ENCODE measurements at regions not wholly inside any gene's neighbourhood (a gene's known extent, or its start where the extent isn't known, plus 50 kb on each side); places are given as distances from the start of the nearest gene placed in this dataset.

DNA sequence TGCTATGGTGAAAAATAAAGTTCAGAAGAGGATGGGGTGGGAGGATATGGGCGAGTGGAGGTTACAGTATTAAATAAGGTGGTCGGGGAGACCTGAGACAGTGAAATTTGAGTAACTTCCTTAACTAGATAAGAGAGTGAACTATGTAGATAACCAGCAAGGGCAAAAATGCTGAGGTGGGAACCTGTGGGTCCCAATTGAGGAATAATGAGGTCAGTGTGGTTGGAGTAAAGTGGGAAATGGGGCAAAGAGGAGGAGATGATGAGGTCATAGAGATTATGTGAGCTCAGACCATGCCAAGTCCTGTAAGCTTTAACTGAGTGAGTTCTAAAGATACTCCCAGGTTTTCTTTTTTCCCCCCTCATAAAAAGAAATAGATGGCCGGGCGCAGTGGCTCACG, 614.6 kb upstream of the PLXNA2 start:
- DNase-seq (ENCODE audit: low spot score in 2 of 2), result no peak
- FAIRE-seq, result no peak

DNA sequence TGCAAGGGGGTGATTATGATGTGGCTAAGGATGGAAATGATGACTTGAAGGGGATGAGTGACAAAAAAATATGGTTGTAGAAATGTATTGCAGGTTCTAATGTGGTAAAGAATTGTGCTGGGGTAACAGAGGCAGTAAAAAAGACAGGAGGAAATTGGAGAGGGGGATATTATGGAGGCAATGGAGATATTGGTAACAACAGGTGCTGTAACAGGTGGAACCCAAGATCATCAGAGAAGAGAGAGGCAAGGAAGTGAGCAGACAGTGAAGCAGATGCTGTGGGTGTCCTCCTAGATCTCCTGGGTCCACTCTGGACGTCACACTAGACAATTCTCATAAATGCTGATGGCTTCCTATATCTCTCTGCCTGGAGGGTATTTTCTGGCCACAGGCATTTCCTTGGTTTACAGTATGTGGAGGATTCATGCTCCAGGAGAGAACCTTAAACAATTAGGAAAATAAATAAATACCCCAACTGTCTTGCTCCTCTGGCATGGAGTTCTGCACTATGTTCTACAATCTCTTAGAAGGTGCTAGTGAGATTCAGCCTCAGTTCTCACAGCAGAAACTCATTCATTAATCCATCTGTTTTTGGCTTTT, 620.3 kb upstream of the PLXNA2 start:
- FAIRE-seq (no peak), DNase-seq (ENCODE audit: low spot score in 2 of 2) (no peak)

DNA sequence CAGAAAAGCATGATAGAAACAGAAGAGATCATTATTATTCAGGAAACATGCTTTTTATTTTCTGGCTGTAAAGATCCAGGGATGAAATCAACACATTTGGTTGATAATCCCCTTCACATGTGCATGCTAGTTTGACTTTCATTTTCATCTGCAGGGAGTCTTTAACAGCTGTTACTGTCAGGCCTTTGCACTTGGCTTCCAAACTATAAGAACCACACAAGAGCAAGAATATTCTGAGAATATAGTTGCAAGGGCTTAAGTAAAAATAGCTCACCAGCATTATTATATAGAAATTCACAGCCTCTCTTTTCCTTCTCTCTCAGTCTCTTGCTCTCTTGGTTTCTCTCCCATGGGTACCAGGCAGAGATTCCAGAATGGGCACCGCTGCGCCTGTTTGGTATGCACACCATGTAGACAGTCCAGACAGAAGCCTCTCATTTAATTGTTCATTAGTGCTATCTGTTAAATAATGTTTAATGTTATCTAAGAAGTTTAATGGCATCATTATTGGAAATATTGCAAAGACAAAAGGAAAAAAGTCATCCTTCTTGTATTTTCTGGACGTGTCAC, 622.3 kb upstream of the PLXNA2 start:
- FAIRE-seq (no peak), DNase-seq (ENCODE audit: low spot score in 2 of 2) (no peak)

DNA sequence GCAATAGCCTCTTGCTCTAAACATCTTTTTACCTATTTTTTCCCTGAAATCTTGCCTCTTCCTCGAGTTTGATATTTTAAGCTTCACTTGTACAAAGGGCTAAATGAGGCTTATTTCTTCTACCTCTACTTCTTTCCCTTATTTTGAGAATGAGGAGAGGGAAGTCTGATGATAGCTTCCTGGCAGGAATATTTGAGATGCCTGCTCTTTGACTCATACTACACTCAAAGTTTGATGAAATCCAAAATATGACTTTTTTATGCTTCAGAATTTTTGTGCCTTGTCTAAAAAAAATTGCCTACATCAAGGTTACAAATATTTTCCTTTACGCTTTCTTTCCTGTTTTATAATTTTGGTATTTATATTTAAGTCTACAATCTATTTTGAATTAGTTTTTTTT, 624.4 kb upstream of the PLXNA2 start:
- FAIRE-seq (no peak), DNase-seq (ENCODE audit: low spot score in 2 of 2) (no peak)

DNA sequence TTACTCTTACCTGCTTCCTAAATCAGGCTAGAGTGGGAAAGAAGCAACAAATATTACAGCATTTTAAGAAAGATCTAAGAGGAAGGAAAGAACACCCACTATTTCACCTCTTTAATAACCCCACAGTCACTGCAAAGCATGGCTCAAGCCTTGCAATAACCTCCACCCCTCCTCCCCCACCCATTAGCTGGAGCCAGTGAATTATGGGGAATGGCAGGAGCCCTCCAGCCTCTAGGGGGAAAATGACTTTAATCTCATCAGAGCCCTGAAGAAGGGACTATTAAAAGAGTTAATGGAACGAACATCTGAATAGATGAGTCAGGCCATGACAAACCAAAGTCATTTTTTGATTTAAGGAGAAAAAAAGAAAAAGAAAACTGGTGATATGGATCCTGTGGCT, 630.7 kb upstream of the PLXNA2 start:
- no peak for DNase-seq (ENCODE audit: low spot score in 2 of 2)
- FAIRE-seq, result no peak

DNA sequence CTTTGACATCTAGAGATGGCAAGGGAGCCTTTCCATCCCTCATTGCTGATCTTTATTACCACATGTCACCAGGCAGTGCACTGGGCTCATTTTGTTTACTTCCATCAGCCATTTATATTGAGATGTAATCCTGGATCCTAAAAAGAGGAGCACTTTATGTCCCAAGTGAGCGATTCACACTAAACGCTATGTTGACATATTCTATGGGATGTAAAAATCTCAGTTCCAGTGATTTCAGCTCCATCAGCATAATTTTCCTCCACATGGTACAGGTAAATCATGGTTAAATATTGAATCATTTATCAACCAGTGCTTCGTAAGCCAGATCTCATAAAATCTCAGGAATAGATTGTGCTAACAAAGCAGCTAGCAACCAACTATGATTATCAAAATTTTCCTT, 634.8 kb upstream of the PLXNA2 start:
- FAIRE-seq (no peak), DNase-seq (ENCODE audit: low spot score in 2 of 2) (no peak)

DNA sequence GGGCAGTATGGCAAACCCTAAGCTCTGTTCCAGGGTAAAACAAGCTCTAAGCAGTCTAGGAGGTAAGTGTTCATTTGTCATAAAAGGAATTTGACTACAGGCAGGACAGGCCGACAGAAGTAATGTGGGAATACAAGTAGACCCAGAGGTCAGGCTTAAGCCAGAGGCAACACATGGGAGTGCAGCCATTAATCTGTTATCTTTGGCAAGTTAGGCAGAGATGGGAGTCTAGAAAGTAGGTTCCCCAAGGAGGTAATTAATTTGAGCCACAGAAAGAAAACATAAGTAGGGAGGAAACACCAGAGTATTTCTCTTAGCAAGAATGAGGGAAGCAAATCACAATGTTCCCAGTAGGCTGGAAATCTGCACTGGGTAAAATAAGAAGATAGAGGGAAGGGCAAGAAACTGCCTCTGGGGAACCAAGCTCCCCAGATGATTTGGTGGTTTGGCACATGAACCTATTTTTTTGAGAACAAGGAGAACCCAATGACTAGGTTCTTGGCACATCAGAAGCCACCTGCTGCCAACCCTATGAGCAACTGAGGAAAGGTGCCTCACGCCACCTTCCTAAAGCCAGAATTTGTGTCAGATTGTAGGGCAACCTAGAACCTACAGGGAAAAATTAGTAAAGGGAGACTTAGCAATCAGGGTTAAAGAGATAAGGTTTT, 636.4 kb upstream of the PLXNA2 start:
- FAIRE-seq, result no peak
- DNase-seq (ENCODE audit: low spot score in 2 of 2), result no peak

DNA sequence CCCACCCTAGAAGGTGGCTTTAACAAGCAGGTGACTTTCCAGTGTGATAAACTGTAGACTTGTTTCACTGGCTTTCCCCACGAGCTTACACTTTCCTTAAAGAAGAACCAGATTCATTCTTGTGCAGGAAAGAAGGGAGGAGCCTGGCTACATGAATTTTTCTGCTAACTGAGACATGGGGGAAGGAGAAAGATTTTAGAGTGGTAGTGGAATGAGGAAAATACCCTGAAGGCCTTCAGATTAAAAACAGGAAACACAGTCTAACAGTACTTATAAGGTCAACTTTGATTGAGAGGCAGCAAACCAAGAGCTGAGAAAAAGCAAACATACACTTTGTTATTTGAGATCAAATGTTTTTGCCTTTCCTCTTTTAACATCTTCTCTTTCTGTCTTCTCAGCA, 640.9 kb upstream of the PLXNA2 start:
- FAIRE-seq (no peak), DNase-seq (ENCODE audit: low spot score in 2 of 2) (no peak)

DNA sequence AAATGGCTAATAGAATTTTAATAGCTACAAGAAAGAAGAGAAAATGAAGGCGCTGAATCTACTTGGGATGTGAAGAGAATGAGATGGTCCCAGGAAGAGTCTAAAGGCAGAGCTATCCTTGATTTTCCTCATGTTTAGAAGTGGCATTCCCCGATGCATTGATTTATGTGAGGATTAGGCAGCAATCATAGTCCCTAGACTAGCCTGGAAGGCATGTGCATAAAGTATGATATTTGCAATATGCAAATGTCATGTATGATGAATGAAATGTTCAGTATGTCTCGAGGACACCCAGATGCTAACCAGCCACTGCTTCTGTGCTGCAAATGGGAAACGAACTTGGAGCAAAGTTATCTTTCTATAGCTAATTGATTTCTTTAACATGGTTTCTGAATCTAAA, 641.5 kb upstream of the PLXNA2 start:
- no peak for DNase-seq (ENCODE audit: low spot score in 2 of 2)

DNA sequence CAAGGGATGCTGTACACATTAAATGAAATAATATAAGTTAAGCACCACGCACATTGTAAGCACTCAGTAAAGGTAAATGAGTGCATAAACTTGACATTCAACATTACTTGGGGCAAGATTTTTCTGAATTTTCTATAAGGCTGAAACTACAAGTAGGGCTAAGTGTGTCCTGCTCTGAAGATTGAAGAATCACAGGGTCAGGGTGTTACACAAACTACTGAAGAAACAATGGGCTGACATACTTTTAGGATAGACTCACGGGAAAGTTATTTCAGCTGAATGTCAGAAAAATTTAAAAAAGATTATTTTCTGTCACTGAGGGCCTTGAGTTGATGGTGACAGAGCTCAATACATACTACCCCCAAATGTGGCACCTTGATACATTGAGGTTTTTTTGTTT, 644.2 kb upstream of the PLXNA2 start:
- FAIRE-seq (no peak), DNase-seq (ENCODE audit: low spot score in 2 of 2) (no peak)

More for the DNA sequence above, 641.5 kb upstream of the PLXNA2 start:
- FAIRE-seq, result no peak

DNA sequence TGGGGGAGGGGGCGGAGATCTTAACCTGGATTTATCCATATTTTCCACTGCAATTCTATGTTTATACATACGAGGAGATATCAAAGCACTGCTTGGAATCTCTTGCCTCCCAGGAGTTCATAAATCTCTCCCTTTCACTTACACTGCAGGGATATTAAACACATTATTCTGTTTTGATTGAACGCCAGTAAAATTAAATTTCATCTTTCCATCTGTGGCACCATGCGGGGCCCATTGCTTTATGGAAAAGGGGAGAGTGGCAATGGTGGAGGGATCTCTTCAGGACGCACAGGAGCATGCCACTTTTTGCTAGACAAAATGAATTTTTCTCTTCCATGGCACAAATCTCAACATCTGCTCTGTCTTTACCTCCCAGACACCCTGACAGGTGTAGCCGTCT, 648.0 kb upstream of the PLXNA2 start:
- DNase-seq (ENCODE audit: low spot score in 2 of 2) (no peak), FAIRE-seq (no peak)

DNA sequence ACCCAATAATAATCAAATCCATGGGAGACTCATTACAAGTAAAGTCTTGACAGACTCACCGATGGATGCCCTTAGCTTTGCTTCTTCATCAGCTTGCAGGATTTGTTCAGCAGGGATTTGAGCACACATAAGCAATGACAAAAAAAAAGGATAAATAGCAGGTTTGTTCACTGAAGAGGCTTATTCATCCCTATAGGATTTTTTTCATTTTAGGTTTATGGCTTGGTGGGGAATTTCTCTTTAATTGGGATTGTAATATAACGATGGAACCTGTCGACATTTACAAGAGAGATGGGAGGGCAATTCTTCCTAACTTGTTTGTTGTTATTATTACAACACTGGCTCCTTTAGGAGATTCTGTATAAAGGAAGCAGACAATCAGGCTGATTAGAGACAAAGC, 649.1 kb upstream of the PLXNA2 start:
- FAIRE-seq (no peak), DNase-seq (ENCODE audit: low spot score in 2 of 2) (no peak)

DNA sequence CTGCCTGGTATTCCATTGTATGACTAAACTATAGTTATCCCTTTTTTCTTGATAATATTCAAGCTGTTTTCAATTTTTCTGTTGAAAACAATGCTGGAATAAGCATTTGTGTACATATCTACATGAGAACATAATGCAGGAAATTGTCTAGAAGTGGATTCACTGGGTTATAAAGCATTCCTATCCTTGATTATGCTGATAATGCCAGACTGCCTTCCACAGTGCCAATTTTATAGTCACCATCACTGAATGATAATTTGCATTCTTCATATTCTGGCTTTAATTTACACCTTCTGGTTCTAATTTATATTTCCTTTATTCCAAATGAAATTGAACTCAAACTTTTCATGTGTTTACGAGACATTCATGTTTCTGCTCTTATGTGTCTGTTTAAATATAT, 651.0 kb upstream of the PLXNA2 start:
- DNase-seq (ENCODE audit: low spot score in 2 of 2) (no peak), FAIRE-seq (no peak)

DNA sequence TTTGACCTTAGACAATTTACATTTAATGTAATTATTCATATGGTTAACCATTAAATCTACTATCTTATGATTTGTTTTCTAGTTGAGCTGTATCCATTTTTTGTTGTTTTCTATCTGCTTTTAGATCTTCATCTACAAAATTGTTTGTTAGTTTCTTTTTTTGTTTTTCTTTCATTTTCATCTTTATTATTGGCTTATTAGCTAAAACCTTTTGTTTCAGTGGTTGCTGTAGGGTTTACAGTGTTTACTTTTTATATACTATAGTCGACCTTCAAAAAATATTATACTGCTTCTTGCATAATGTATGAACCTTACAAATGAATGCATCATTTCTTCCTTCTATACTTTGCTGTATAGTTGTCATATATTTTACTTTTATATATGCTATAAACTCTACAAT, 651.6 kb upstream of the PLXNA2 start:
- FAIRE-seq, result no peak

DNA sequence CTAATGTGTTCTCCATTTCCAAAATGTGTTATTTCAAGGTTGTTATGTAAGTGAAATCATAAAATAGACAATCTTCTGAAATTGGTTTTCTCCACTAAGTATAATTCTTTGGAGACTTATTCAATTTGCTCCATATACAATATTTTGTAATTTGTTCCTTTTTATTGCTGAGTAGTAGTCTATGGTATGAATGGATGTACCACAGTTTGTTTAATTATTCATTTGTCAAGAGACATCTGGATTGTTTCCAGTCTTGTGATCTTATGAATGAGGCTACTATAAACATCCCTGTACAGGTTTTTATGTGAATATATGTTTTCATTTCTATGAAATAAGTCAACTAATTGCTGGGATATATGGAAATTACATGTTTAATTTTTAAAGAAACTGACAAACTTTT, 652.6 kb upstream of the PLXNA2 start:
- FAIRE-seq, result no peak

More for the DNA sequence above, 651.6 kb upstream of the PLXNA2 start:
- DNase-seq (ENCODE audit: low spot score in 2 of 2), result no peak

DNA sequence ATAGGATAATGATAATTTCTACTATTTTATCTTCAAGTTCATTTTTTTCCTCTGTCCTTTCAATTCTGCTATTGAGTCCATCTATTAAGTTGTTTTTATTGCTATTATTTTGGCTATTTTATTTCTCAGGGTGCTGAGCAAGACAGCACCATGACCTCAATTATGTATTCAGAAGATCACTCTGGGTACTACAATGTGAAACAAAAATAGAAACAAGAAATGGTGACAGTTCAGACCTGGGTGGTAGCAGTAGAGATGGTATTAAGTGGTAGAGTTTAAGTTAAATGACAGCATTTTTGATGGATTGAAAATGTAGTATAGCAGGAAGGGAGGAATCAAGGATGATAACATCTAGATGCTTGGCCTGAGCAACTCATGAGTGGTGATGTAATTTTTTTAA, 655.3 kb upstream of the PLXNA2 start:
- no peak for DNase-seq (ENCODE audit: low spot score in 2 of 2)
- FAIRE-seq, result no peak

More for the DNA sequence above, 652.6 kb upstream of the PLXNA2 start:
- DNase-seq (ENCODE audit: low spot score in 2 of 2), result no peak

DNA sequence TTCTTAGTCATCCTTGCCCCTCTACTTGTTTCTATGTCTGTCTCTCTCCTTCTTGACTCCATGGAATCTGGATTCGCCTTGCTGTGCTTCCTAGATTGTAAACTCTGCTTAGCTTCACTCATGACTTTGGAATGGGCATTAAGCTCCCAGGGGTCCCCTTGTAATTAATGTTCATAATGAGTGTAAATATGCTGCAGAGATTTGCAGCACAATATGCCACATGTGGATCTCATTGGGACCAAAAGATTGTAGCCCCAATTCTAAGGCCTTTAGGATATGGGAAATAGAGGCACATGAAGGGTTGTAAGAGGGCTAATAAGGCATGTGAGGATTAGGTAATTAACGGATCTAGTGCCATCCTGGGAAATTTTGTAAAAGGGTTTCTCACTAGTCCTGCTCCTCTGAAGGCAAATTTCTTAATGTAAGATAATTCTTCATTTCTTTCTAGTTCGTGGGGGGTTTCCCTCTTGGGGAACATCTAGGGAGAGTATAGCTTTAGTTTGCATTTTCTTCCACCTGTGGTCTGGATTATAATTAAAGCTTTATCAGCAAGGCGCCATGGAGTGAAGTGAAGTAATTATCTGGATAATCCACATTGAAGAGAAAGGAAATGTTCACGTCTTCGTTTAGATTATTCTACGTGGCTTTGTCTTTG, 659.2 kb upstream of the PLXNA2 start:
- FAIRE-seq, result no peak
- DNase-seq (ENCODE audit: low spot score in 2 of 2), result no peak

DNA sequence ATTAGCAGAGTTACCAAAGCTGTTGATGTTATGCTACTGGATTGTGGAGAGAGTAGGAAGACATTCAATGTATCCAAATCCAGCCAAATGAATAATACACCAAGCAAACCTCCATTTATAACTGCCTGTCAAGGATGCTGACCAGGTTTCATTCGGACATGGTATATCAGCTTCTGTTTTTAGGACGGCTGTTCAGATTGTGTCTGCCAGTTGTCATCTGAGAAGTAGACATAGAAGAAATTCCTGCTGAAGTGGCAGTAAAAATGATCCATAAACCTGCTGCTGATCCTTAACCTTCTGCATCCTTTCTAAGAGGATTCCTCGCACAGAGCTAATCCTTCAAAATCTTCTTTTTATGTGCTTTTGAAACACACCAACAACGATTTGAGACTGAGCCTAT, 663.6 kb upstream of the PLXNA2 start:
- DNase-seq (ENCODE audit: low spot score in 2 of 2) (no peak), FAIRE-seq (no peak)

DNA sequence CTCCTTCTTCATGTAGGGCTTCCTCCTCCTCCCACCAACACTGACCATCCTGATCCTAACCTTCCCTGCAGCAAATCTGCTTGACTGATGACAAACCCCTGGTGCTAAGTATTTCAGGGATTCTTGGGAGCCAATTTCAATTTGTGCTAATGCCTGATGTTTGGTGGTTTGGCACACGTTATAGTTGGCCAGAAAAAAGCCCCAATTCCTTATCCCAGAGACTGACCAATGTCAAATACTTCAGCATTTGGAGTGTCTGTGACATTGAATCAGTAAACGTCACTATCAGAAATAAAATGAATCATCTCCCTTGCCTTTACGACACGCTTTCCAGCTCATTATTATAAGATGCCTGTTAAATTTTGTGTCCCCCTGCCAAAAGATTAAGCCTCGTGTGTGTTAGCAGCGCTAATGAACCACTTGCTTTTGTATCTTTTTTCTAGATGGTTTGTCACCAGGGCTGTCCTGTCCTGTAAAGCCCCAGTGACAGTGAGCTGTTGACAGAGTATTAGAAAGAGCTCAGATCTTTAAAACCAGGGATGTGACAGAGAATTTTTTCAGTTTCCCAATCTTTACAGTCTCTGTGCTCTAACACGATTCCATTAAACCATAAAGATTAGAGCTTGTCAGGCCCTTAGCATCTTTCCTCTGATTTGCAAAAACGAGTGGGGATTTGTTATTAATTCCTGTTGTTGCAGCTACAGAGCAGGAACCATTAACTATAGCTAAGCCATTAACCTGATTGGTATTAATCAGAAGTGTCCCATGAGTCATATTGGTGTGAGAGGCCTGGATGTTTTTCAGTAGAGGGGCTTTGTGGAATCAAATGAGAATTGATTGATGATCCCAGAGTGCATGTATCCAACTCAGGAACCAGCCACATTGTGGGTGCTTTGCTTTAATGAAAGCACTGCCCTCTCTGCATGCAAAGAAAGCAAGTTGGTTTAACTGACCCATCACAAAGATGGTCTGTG, 665.1 kb upstream of the PLXNA2 start:
- DNase-seq (ENCODE audit: low spot score in 2 of 2), result no peak
- no peak for FAIRE-seq

DNA sequence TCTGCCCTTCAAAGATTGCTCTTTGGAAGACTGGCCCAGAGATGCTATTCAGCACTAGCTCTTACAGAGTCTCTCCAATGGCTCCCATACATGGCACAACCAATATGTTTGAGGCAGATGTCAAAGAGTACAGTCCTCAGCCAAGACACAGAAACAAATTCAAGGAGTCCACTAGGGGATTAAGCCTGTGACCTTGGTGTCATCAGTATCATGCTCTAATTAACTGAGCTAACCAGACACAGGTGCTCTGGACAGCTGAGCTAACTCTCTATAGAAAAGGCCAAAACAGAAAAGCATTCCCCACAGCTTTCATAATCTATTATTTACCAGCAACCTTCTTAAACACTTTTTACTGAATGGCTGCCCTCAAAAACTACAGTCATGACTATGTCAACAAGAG, 666.0 kb upstream of the PLXNA2 start:
- no peak for DNase-seq (ENCODE audit: low spot score in 2 of 2)
- no peak for FAIRE-seq

DNA sequence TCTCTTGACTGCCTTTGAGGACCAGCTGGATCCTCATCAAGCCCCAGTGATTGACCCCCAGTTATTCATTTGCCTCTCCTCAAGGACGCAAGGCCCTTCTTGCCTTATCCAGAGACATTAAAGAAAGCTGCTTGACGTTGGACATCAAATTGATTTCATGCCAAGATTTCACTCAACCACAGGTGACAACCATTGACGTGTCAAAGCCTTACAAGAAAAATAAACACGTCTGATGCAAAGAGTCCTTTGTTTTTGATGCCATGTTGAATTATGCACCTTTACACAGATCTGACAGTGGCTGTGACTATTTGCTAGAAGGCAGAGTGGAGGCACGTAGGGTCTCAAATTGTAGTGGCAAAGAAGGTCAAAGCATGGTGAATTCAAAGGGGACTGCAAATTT, 666.2 kb upstream of the CAMK1G start:
- no peak for FAIRE-seq
- no peak for DNase-seq (ENCODE audit: low spot score in 2 of 2)
